Ovary (tissue), 7 donors: ENCODE measurements at regions not wholly inside any gene's neighbourhood (a gene's known extent, or its start where the extent isn't known, plus 50 kb on each side); places are given as distances from the start of the nearest gene placed in this dataset.

Experiments
- DNase-seq, 5 donors: peaks; one replicate each; pipeline ENCODE4 v3.0.0-alpha.2; 2019 to 2020
- H3K27ac ChIP-seq, 2 donors: fragments of 200-600 bp; one replicate each; pipeline versions ENCODE4 v1.5.1 to v1.8.0; 2019 to 2022
- H3K27me3 ChIP-seq: fragments of 200-600 bp; one replicate; pipeline ENCODE4 v1.8.0; 2022
- H3K36me3 ChIP-seq: fragments of 200-600 bp; sonication (generic); one replicate; pipeline ENCODE4 v1.5.1; 2019
- H3K4me1 ChIP-seq: one replicate; pipeline ENCODE4 v1.8.1; 2013; ENCODE audit warnings: mild to moderate bottlenecking, moderate library complexity; ENCODE audit not compliant: insufficient read depth
- H3K4me3 ChIP-seq: fragments of 200-600 bp; sonication (generic); one replicate; pipeline ENCODE4 v1.5.1; 2017
- H3K9me3 ChIP-seq, 2 donors: fragments of 200-600 bp in 1 of 2; sonication (generic) in 1 of 2; one replicate each; pipeline versions ENCODE4 v1.5.1 to v1.8.1; 2013 to 2019; ENCODE audit warnings: mild to moderate bottlenecking in 1 of 2, moderate library complexity in 1 of 2
- CTCF ChIP-seq, 3 donors: fragments of 450-650 bp in 2 of 3; fragments of 200-600 bp in 1 of 3; IDR thresholded peaks; one replicate each; pipeline versions ENCODE4 v1.5.1 to v1.8.0; 2016 to 2022; ENCODE audit warnings: antibody characterized with exemption in 3 of 3, mild to moderate bottlenecking in 1 of 3
- EP300 ChIP-seq: sonication (generic); formaldehyde crosslinking; IDR thresholded peaks from one replicate; pipeline ENCODE4 v1.6.1; 2017; ENCODE audit warnings: antibody characterized with exemption
- POLR2A ChIP-seq: fragments of 450-650 bp; IDR thresholded peaks from one replicate; pipeline ENCODE4 v1.6.1; 2017; ENCODE audit warnings: antibody characterized with exemption, mild to moderate bottlenecking, moderate library complexity
- WGBS, 3 donors: extraction: QIAGEN DNeasy Blood & Tissue Kit in 1 of 3; methylation state at CpG; one replicate each; pipeline versions ENCODE4 v1.1.5 to v1.1.7; 2013 to 2017; 5-methylcytosine and 5-hydroxymethylcytosine counted together
- intact Hi-C, 4 donors: fragments of 100-400 bp; cut with DNase I; formaldehyde crosslinking; loops; one replicate each; pipeline versions ENCODE4 v1.11.0 to v1.15.1; 2022 to 2023
- donor health status: DM: no; HTN: no; CAD: no; lungs with moderate emphysema.
- donor health status: DM: no; HTN: no; CAD: no.
- donor health status: Bipolar disorder and iron deficiency.
- donor health status: DM: no; HTN: no; CAD: no.
- donor health status: DM: yes; HTN: yes; CAD: no.

DNA sequence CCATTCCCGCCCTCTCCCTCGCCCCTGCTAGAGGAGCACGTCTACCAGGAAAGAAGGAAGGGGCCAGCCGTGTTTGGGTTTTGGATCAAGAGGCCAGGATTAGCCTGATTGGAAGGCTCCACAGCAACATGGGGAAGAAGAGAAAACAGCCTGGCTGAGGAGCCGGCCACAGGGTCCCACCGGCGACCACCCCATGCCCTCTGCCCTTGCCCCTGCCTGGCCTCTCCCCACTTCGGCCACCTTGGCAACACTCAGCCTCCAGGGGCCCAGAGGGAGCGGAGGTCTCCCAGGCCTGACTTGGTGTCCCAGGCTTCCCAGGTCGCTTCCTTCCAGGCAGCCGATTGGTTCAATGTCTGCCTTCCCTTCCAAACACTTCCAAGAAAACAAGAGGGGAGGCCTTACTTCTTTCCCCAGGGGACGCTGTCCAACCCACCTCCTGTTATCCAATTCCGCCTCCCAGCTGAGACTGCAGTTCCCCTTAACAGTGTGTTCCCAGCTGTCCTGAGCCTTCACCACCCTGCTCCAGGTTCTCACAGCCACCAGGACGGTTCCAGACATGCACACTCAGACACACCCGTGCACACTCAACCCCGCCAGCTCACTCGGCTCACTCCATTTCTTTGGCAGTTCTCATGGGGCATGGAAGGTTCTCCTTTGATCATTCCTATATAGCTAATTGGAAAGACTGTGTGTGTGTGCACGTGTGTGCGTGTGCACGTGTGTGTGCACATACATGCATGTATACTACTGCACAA lies 65.4 kb downstream of the RBFOX3 start:
- DNase-seq = no peak
- H3K27me3 ChIP-seq = no peaks in the 10 kb centered on the region
- H3K9me3 ChIP-seq = no peaks in the 10 kb centered on the region
- no peak for TF ChIP-seq EP300
- no peak for TF ChIP-seq CTCF (IDR thresholded peaks at IDR 0.05)
- TF ChIP-seq POLR2A = no peak
- intact Hi-C loops = no loop called here
- H3K4me3 ChIP-seq = no peak overlapping the region
- no peaks in the 10 kb centered on the region for H3K36me3 ChIP-seq
- H3K4me1 ChIP-seq = no peaks in the 10 kb centered on the region
- 73 to 81% (median 79%) methylated on average over 20 of the region's 20 CpGs for WGBS, 3 donors
- no peak overlapping the region for H3K27ac ChIP-seq

GRCh38 chr17:79544142-79544914 lies 66.5 kb downstream of the RBFOX3 start:
- Histone ChIP-seq H3K4me1 (no peaks in the 10 kb centered on the region), H3K27me3 (no peaks in the 10 kb centered on the region), H3K4me3 (no peak overlapping the region), H3K9me3 (no peaks in the 10 kb centered on the region), H3K36me3 (no peaks in the 10 kb centered on the region), H3K27ac (no peak overlapping the region)
- no peak for DNase-seq
- 60 to 62% (median 61%) methylated on average over 19 of the region's 19 CpGs for WGBS, 3 donors
- intact Hi-C loops = no loop called here
- no peak for TF ChIP-seq CTCF (IDR thresholded peaks at IDR 0.05)
- no peak for TF ChIP-seq EP300
- no peak for TF ChIP-seq POLR2A

DNA sequence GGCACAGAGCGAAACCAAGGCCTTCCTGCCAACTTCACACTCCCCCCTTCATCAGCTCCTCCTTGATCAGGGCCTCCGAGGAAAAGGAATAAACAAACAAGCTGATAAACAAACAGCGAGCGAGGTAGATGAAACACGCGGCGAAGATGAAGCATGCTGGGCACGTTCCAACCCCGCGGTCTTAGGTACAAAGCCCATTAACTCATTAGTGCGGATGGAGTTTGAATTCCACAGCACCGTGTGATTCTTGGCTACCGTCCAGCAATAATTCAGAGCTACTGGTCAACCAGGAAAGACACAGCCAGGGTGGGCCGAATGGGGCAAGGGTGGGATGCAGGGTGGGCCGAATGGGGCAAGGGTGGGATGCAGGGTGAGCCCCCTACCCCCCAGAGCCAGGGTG lies 67.3 kb downstream of the RBFOX3 start:
- Histone ChIP-seq H3K36me3 (no peaks in the 10 kb centered on the region), H3K4me3 (no peak overlapping the region), H3K9me3 (no peaks in the 10 kb centered on the region), H3K27me3 (no peaks in the 10 kb centered on the region), H3K4me1 (no peaks in the 10 kb centered on the region), H3K27ac (no peak overlapping the region)
- 4 to 15% (median 4%) methylated on average over 15 of the region's 15 CpGs for WGBS, 3 donors
- no peak for TF ChIP-seq POLR2A
- no peak for TF ChIP-seq CTCF (IDR thresholded peaks at IDR 0.05)
- TF ChIP-seq EP300 = no peak
- intact Hi-C loops = no loop called here
- no peak for DNase-seq

DNA sequence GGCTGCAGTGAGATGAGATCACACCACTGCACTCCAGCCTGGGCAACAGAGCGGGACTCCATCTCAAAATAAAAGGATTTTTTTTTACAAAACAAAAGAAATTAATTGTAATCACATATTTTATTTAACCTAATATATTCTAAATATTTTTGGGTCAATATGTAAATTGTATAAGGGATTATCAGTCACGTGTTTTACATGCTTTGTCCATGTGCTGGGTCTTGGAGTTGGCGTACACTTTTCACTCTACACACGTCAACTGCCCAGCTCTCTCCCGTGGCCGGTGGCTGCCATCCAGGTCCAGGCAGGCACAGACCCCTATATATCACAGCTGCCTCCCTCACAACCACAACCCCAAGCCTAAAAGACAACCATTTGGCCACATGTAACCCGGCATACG lies 68.1 kb downstream of the RBFOX3 start:
- no peak overlapping the region for H3K4me3 ChIP-seq
- DNase-seq = no peak
- 65 to 79% (median 79%) methylated on average over 8 of the region's 8 CpGs for WGBS, 3 donors
- intact Hi-C loops = no loop called here
- H3K9me3 ChIP-seq = no peaks in the 10 kb centered on the region
- no peaks in the 10 kb centered on the region for H3K4me1 ChIP-seq
- H3K27ac ChIP-seq = no peak overlapping the region
- no peak for TF ChIP-seq POLR2A
- no peak for TF ChIP-seq EP300
- TF ChIP-seq CTCF (IDR thresholded peaks at IDR 0.05) = no peak
- no peaks in the 10 kb centered on the region for H3K27me3 ChIP-seq
- no peaks in the 10 kb centered on the region for H3K36me3 ChIP-seq
